ENCODE measurements at regions not wholly inside any gene's neighbourhood (a gene's known extent, or its start where the extent isn't known, plus 50 kb on each side); places are given as distances from the start of the nearest gene placed in this dataset.

DNA sequence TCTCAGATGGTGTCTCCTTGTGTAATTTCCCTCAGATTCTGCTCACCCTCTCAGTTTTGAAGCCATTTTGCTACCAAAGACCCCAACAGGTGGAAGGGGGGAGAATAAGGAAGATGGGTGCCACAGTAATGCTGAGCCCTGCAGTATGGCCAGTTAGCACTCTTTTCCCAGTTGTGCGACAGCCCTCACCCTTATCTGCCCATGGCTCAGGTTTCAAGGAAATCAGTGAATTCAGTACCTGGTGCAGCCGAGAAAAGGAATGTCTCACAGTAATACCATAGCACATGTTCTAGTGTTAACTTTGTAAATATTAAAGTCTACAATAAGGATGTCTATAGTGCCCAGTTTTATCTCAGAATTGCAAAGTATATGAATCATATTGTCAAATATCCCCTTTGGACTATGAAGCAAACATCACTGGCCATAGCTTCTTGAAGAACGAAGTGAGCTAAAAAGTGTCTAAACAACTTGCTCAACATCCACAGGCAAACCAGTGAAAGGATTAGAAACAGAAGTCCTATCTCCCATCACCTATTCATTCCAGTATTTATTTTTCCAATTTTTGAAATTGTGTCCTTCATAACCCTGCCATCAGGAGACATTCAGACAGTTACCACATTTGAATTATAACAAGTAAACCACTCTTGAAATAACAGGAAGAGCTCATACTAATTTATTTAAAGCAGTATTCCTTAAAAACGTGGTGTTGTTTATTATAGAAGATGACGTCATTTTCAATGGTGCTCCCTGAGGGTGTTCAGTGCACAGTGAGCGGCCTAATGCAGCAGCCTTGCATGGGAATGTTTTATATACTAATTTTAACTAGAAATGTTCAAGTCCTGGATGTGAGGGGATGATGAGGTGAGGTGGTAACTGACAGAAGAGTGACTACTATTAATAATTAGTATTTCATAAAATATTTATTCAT is 366.2 kb downstream of the TFAP2A start:
- Histone ChIP-seq H3K27me3 (ENCODE audit: control insufficient read depth in 1 of 2, insufficient read depth in 2 of 2, low read length in 2 of 2) (no peaks in the 10 kb centered on the region), H3K4me3 (replicated peaks in 1 of 3; ENCODE audit: insufficient read depth in 1 of 3, low read depth in 2 of 3, low read length in 3 of 3) (no peak overlapping the region), H4K20me1 (ENCODE audit: insufficient read depth, low read length) (no peaks in the 10 kb centered on the region), H3K9me3 (ENCODE audit: low read length) (peaks cover 16% of the 10 kb centered on the region), H3K4me1 (ENCODE audit: insufficient read depth, low read length) (peaks cover 10% of the 10 kb centered on the region), H3K36me3 (replicated peaks in 1 of 2; ENCODE audit: control insufficient read depth in 1 of 2, insufficient read depth in 2 of 2, low read length in 2 of 2) (no peaks in the 10 kb centered on the region), H3K79me2 (ENCODE audit: insufficient read depth, low read length) (no peaks in the 10 kb centered on the region), H3K4me2 (ENCODE audit: low read depth, low read length) (no peak overlapping the region), H3K9ac (ENCODE audit: insufficient read depth, low read depth, low read length) (no peak overlapping the region), H2AFZ (ENCODE audit: low read length) (no peak overlapping the region), H3K27ac (ENCODE audit: extremely low read length, insufficient read depth, low read length) (no peak overlapping the region)
- WGBS (ENCODE audit: low lambda C conversion rate): under 1% methylated on average over 6 of the region's 6 CpGs
- no peak for ATAC-seq
- in situ Hi-C loops (cut with HindIII; ENCODE audit: extremely low pct_ligation_motif_present, low pct_unique_long_range_greater_than_20kb) (loop anchor here (25.0 kb wide), 1 partner anchor 389 kb away; no protein-coding TSS in a partner anchor), intact Hi-C loops (cut with micrococcal nuclease; ENCODE audit: unreplicated experiment) (no loop called here)
- FAIRE-seq: no peak
- TF ChIP-seq CREB1 (IDR thresholded peaks at IDR 0.05) (peak; percentile 92), CREB1 (CRISPR knock-in tag; IDR thresholded peaks at IDR 0.05) (no peak), ZNF678 (CRISPR knock-in tag; IDR thresholded peaks at IDR 0.05) (no peak), NCOA1 (CRISPR knock-in tag; IDR thresholded peaks at IDR 0.05) (no peak), ATF7 (IDR thresholded peaks at IDR 0.05) (peak; percentile 99), ATF7 (CRISPR knock-in tag; IDR thresholded peaks at IDR 0.05) (no peak), ZNF263 (CRISPR knock-in tag; IDR thresholded peaks at IDR 0.05) (peak; percentile 41; the same call in 1 of the 2 replicates)
- TF ChIP-seq, protein P1, sequence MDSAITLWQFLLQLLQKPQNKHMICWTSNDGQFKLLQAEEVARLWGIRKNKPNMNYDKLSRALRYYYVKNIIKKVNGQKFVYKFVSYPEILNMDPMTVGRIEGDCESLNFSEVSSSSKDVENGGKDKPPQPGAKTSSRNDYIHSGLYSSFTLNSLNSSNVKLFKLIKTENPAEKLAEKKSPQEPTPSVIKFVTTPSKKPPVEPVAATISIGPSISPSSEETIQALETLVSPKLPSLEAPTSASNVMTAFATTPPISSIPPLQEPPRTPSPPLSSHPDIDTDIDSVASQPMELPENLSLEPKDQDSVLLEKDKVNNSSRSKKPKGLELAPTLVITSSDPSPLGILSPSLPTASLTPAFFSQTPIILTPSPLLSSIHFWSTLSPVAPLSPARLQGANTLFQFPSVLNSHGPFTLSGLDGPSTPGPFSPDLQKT (CRISPR knock-in tag; IDR thresholded peaks at IDR 0.05; ENCODE audit: borderline replicate concordance): no peak
- TF ChIP-seq, protein P2, sequence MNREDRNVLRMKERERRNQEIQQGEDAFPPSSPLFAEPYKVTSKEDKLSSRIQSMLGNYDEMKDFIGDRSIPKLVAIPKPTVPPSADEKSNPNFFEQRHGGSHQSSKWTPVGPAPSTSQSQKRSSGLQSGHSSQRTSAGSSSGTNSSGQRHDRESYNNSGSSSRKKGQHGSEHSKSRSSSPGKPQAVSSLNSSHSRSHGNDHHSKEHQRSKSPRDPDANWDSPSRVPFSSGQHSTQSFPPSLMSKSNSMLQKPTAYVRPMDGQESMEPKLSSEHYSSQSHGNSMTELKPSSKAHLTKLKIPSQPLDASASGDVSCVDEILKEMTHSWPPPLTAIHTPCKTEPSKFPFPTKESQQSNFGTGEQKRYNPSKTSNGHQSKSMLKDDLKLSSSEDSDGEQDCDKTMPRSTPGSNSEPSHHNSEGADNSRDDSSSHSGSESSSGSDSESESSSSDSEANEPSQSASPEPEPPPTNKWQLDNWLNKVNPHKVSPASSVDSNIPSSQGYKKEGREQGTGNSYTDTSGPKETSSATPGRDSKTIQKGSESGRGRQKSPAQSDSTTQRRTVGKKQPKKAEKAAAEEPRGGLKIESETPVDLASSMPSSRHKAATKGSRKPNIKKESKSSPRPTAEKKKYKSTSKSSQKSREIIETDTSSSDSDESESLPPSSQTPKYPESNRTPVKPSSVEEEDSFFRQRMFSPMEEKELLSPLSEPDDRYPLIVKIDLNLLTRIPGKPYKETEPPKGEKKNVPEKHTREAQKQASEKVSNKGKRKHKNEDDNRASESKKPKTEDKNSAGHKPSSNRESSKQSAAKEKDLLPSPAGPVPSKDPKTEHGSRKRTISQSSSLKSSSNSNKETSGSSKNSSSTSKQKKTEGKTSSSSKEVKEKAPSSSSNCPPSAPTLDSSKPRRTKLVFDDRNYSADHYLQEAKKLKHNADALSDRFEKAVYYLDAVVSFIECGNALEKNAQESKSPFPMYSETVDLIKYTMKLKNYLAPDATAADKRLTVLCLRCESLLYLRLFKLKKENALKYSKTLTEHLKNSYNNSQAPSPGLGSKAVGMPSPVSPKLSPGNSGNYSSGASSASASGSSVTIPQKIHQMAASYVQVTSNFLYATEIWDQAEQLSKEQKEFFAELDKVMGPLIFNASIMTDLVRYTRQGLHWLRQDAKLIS (CRISPR knock-in tag; IDR thresholded peaks at IDR 0.05): no peak
- TF ChIP-seq, protein P3, sequence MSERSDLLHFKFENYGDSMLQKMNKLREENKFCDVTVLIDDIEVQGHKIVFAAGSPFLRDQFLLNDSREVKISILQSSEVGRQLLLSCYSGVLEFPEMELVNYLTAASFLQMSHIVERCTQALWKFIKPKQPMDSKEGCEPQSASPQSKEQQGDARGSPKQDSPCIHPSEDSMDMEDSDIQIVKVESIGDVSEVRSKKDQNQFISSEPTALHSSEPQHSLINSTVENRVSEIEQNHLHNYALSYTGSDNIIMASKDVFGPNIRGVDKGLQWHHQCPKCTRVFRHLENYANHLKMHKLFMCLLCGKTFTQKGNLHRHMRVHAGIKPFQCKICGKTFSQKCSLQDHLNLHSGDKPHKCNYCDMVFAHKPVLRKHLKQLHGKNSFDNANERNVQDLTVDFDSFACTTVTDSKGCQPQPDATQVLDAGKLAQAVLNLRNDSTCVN (CRISPR knock-in tag; IDR thresholded peaks at IDR 0.05; ENCODE audit: borderline replicate concordance): no peak
- TF ChIP-seq, protein P4, sequence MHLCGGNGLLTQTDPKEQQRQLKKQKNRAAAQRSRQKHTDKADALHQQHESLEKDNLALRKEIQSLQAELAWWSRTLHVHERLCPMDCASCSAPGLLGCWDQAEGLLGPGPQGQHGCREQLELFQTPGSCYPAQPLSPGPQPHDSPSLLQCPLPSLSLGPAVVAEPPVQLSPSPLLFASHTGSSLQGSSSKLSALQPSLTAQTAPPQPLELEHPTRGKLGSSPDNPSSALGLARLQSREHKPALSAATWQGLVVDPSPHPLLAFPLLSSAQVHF (CRISPR knock-in tag; IDR thresholded peaks at IDR 0.05): no peak
- TF ChIP-seq, protein P5, sequence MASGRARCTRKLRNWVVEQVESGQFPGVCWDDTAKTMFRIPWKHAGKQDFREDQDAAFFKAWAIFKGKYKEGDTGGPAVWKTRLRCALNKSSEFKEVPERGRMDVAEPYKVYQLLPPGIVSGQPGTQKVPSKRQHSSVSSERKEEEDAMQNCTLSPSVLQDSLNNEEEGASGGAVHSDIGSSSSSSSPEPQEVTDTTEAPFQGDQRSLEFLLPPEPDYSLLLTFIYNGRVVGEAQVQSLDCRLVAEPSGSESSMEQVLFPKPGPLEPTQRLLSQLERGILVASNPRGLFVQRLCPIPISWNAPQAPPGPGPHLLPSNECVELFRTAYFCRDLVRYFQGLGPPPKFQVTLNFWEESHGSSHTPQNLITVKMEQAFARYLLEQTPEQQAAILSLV (CRISPR knock-in tag; IDR thresholded peaks at IDR 0.05; ENCODE audit: borderline replicate concordance): no peak
- no TSS peak for BruUV-seq (replicated peaks)
- no peak for DNase-seq (ENCODE audit: low spot score)
- ChIA-PET POLR2A (no interaction called here), CTCF (ENCODE audit: low intra/inter-chr PET ratio, low total read pairs) (no interaction called here)

Measured in HepG2 (cell line).